IMR-90 (cell line): ENCODE measurements at regions not wholly inside any gene's neighbourhood (a gene's known extent, or its start where the extent isn't known, plus 50 kb on each side); places are given as distances from the start of the nearest gene placed in this dataset.

Experiments used
- BHLHE40 ChIP-seq: fragments of 150-350 bp; IDR thresholded peaks from 2 replicates; pipeline ENCODE4 v1.6.1; 2016; ENCODE audit warnings: mild to moderate bottlenecking, low read depth, low read length
- CTCF ChIP-seq: conservative IDR thresholded peaks from 2 replicates; pipeline ENCODE4 v1.5.1; 2012; ENCODE audit warnings: mild to moderate bottlenecking, low read depth, low read length, improper control_type of control experiment
- MAFK ChIP-seq: IDR thresholded peaks from 2 replicates; pipeline ENCODE4 v1.6.1; 2012; ENCODE audit warnings: low read depth, low read length, improper control_type of control experiment
- MXI1 ChIP-seq: IDR thresholded peaks from 2 replicates; pipeline ENCODE4 v1.6.1; 2012; ENCODE audit warnings: low read depth, mild to moderate bottlenecking, low read length, moderate library complexity, borderline replicate concordance
- NFE2L2 ChIP-seq: fragments of 150-350 bp; IDR thresholded peaks from 2 replicates; pipeline ENCODE4 v1.6.1; 2016; ENCODE audit warnings: low read depth, mild to moderate bottlenecking, low read length
- POLR2A ChIP-seq: IDR thresholded peaks from 2 replicates; pipeline ENCODE4 v1.6.1; 2012; ENCODE audit warnings: mild to moderate bottlenecking, low read depth, low read length
- SMC3 ChIP-seq: fragments of 150-350 bp; IDR thresholded peaks from 2 replicates; pipeline ENCODE4 v1.6.1; 2016; ENCODE audit warnings: low read depth, mild to moderate bottlenecking, antibody characterized with exemption, low read length, moderate library complexity
- USF2 ChIP-seq: fragments of 150-350 bp; IDR thresholded peaks from 2 replicates; pipeline ENCODE4 v1.6.1; 2017; ENCODE audit warnings: mild to moderate bottlenecking, antibody characterized with exemption, low read length, low read depth
- TF ChIP-seq, protein P1 (sequence below): fragments of 150-350 bp; IDR thresholded peaks from 2 replicates; pipeline ENCODE4 v1.6.1; 2016; ENCODE audit warnings: low read depth, mild to moderate bottlenecking, low read length, moderate library complexity, borderline replicate concordance

- no peak for TF ChIP-seq CTCF
- no peak for TF ChIP-seq MXI1
- TF ChIP-seq POLR2A = no peak
- no peak for TF ChIP-seq USF2
- TF ChIP-seq NFE2L2 = no peak
- TF ChIP-seq MAFK = no peak
- no peak for TF ChIP-seq SMC3
- TF ChIP-seq BHLHE40 = no peak
- TF ChIP-seq, protein P1, sequence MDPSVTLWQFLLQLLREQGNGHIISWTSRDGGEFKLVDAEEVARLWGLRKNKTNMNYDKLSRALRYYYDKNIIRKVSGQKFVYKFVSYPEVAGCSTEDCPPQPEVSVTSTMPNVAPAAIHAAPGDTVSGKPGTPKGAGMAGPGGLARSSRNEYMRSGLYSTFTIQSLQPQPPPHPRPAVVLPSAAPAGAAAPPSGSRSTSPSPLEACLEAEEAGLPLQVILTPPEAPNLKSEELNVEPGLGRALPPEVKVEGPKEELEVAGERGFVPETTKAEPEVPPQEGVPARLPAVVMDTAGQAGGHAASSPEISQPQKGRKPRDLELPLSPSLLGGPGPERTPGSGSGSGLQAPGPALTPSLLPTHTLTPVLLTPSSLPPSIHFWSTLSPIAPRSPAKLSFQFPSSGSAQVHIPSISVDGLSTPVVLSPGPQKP = no peak
These were observed 76.6 kb upstream of the TNRC6A start for GRCh38 chr16:24652803-24653202.
